Muscle layer of duodenum (tissue), 2 donors: ENCODE measurements at regions not wholly inside any gene's neighbourhood (a gene's known extent, or its start where the extent isn't known, plus 50 kb on each side); places are given as distances from the start of the nearest gene placed in this dataset.

Source experiments
- H3K27ac ChIP-seq: one replicate; pipeline ENCODE4 v1.7.0; 2013; ENCODE audit warnings: mild to moderate bottlenecking, low read length
- H3K27me3 ChIP-seq: one replicate; pipeline ENCODE4 v1.7.0; 2013; ENCODE audit warnings: low read depth, mild to moderate bottlenecking, control low read depth, low read length
- H3K36me3 ChIP-seq, 2 donors: one replicate each; pipeline ENCODE4 v1.7.0; 2013; ENCODE audit warnings: low read length in 2 of 2, control low read depth in 1 of 2, mild to moderate bottlenecking in 1 of 2; ENCODE audit not compliant: insufficient read depth in 2 of 2, control insufficient read depth in 1 of 2
- H3K4me1 ChIP-seq, 2 donors: one replicate each; pipeline ENCODE4 v1.7.0; 2013; ENCODE audit warnings: low read length in 2 of 2, mild to moderate bottlenecking in 2 of 2, control low read depth in 1 of 2, moderate library complexity in 1 of 2; ENCODE audit not compliant: insufficient read depth in 2 of 2, control insufficient read depth in 1 of 2
- H3K4me3 ChIP-seq, 2 donors: one replicate each; pipeline ENCODE4 v1.7.0; 2013; ENCODE audit warnings: low read length in 2 of 2, low read depth in 1 of 2, mild to moderate bottlenecking in 1 of 2
- H3K9me3 ChIP-seq, 2 donors: one replicate each; pipeline ENCODE4 v1.7.0; 2013; ENCODE audit warnings: low read length in 2 of 2, control low read depth in 1 of 2, mild to moderate bottlenecking in 1 of 2; ENCODE audit not compliant: control insufficient read depth in 1 of 2
- donor health status: healthy.

- Histone ChIP-seq H3K27me3 (no peaks in the 10 kb centered on the region), H3K4me1 (no peaks in the 10 kb centered on the region), H3K9me3 (no peaks in the 10 kb centered on the region), H3K27ac (no peak overlapping the region), H3K36me3 (no peaks in the 10 kb centered on the region), H3K4me3 (no peak overlapping the region)
Measured at GRCh38 chr17:13918247-13918646, 151.1 kb upstream of the COX10 start.

DNA sequence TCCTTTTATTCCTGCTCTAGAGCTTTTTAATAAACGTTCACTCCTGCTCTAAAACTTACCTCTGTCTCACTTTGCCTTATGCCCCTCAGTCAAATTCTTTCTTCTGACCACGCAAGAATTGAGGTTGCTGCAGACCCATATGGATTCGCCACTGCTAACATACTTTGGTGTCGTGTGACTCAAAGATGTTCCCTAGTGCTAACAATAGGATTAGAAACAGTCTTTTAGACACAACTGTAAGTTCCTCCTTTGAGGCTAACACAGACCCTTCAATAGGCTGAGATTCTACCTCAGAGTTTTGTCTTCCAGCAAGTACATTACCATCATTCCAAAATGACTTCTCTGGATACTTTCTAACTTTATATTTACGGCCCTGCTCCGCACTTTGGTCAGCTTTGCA, 149.5 kb upstream of the COX10 start:
- H3K4me1 ChIP-seq, result no peaks in the 10 kb centered on the region
- no peaks in the 10 kb centered on the region for H3K27me3 ChIP-seq
- no peak overlapping the region for H3K4me3 ChIP-seq
- H3K36me3 ChIP-seq, result no peaks in the 10 kb centered on the region
- H3K9me3 ChIP-seq, result no peaks in the 10 kb centered on the region
- H3K27ac ChIP-seq, result no peak overlapping the region

DNA sequence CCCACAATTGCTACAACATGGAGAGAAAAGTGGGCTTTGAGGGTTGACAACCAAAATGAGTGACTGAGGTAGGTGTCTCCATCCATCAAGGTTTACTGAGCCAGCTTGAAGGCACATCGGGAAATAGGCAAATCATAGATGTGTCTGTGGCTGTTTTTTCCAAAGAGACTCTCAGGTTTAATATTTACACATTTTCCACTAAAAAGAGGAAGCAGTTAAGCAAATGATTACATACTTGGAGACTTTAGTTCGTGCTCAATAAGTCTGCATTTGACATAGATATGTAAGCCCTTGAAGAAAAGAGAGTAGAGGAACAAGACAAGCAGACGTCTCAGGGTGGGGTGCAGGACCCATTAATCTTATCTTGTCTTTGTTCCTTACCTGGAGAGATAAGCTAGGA, 148.9 kb upstream of the COX10 start:
- no peak overlapping the region for H3K27ac ChIP-seq
- no peaks in the 10 kb centered on the region for H3K27me3 ChIP-seq

DNA sequence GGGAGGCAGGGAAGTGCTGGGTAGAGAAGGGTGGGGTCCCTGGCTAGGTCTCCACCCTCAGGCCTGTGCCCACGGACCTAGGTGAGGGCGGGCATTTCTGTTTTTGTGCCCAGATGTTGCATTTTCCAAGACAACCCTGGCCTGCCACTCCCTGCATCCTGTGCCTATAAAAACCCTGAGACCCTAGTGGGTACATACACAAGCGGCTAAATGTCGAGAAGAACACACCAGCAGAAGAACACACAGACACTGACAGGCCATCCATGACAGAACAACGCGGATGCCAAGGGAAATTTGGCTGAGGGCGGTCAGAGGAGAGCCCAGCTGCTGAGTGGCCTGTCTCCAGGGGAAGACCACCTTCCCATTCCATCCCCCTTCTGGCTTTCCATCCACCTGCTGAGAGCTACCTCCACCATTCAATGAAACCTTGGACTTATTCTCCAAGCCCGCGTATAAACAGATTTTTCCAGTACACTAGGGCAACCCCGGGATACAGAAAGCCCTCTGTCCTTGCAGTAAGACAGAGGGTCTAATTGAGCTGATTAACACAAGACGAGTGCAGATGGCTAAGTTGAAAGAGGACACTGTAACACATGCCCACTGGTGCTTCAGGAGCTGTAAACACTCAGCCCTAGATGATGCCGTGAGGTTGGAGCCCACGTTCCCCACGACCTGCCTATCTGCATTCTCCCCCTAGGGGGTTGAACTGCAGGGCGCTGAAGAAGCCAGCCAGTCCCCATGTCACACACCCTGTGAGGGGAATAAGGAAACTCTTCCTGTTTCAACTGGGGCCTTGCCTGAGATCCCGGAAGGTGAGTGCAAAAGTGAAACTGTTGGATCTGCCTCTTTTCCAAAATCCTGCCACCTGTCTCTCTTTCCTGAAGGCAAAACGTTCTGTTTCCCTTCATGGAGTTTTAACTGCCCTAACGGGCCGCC, 147.2 kb upstream of the COX10 start:
- no peak overlapping the region for H3K4me3 ChIP-seq
- no peaks in the 10 kb centered on the region for H3K9me3 ChIP-seq
- H3K36me3 ChIP-seq, result no peaks in the 10 kb centered on the region
- no peaks in the 10 kb centered on the region for H3K4me1 ChIP-seq
- H3K27ac ChIP-seq, result no peak overlapping the region
- no peaks in the 10 kb centered on the region for H3K27me3 ChIP-seq

More for the DNA sequence above, 148.9 kb upstream of the COX10 start:
- no peaks in the 10 kb centered on the region for H3K9me3 ChIP-seq
- no peaks in the 10 kb centered on the region for H3K4me1 ChIP-seq
- H3K4me3 ChIP-seq, result no peak overlapping the region
- no peaks in the 10 kb centered on the region for H3K36me3 ChIP-seq

- no peaks in the 10 kb centered on the region for H3K9me3 ChIP-seq
- no peak overlapping the region for H3K4me3 ChIP-seq
- no peaks in the 10 kb centered on the region for H3K27me3 ChIP-seq
- no peaks in the 10 kb centered on the region for H3K36me3 ChIP-seq
- no peaks in the 10 kb centered on the region for H3K4me1 ChIP-seq
- no peak overlapping the region for H3K27ac ChIP-seq
Measured at GRCh38 chr17:13922885-13923284, 146.4 kb upstream of the COX10 start.

GRCh38 chr17:13925579-13925978, 143.7 kb upstream of the COX10 start:
- Histone ChIP-seq H3K4me1 (no peaks in the 10 kb centered on the region), H3K27me3 (no peaks in the 10 kb centered on the region), H3K9me3 (no peaks in the 10 kb centered on the region), H3K27ac (no peak overlapping the region), H3K36me3 (no peaks in the 10 kb centered on the region), H3K4me3 (no peak overlapping the region)

DNA sequence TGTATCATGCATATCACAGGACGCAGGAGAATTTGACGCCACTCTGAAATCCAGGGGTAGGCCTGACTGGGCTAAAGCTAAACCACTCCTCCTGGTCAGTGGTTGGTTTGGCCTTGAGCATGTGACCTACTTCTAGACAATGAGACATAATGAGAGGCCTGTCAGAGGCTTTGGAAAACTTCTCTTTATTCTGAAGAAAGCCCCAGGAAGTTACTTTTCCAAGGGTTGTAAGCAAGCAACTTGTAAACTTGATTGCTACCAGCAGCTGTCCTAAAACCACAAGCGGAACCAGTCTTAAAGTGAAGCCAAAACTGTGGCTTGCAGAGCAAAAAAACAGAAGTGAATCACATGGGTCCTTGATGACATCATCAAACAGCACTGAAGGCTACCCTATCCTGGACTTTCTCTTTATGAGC, 138.2 kb upstream of the COX10 start:
- H3K9me3 ChIP-seq, result no peaks in the 10 kb centered on the region
- H3K4me1 ChIP-seq, result no peaks in the 10 kb centered on the region
- no peak overlapping the region for H3K4me3 ChIP-seq
- no peaks in the 10 kb centered on the region for H3K27me3 ChIP-seq
- no peak overlapping the region for H3K27ac ChIP-seq
- H3K36me3 ChIP-seq, result no peaks in the 10 kb centered on the region

DNA sequence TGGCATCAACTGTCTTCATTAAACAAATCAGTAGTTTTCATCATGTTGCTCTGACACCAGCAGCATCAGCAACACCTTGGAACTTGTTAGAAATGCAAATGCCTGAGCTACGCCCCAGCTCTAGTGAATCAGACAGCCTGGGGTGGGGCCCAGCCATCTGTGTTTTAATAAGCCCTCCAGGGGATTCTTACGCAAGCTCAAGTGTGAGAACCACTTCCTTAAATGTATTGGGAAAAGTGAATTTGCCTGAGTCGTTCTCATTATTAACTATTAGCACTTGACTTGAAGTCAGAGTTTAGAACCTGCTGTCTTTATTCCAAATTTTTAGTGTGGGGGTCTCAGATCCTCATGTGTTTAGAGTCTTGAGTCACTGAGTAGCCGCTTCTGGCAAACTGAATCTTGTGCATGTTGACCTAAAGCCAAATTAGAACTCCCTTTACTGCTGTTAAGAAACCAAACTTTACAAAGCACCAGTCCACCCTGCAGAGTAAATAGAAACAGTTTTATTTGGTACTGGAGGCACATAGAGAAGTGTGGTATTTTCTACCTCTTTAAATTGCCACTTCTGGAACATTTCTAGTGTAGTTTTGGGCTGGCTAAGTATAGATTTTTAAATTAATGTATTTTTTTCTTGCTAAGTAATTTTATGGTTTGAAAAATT, 137.4 kb upstream of the COX10 start:
- Histone ChIP-seq H3K36me3 (no peaks in the 10 kb centered on the region), H3K9me3 (no peaks in the 10 kb centered on the region), H3K4me1 (no peaks in the 10 kb centered on the region), H3K27me3 (no peaks in the 10 kb centered on the region), H3K4me3 (no peak overlapping the region), H3K27ac (peak overlapping the region; percentile 65)

DNA sequence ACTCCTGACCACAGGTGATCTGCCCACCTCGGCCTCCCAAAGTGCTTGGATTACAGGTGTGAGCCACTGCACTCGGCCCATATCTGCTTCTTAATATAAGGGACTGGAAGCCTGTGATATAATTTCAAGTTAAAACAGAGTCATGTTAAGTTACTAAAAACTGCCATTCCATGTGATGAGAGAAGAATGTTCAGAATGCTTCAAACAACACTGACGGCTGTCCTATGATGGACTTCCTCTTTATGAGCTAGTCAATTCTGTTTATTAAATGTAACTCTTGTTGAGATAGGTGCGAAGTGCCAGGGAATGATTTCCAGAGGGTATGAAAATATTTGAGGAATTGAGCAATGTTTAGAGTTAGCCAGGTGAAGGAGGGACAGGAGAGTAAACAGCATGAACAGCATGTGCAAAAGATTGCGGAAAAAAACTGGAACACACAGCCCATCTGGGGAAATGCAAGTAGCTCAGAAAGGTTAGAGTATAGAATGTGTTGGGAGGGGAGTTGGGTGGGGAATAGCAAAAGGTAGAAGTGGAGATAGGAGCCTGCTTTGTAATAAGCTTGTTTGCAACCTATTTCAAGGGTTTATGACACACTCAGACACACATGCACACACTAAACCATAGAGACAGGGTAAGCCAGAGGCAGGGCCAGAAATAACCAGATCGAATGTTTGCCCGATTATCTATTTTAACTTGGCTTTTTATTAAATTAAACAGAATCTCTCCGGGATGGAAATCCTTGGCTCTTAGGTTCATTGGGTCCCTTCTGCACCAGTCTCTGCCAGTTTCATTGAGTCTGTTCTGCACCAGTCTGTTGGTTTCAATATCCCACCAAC, 135.6 kb upstream of the COX10 start:
- Histone ChIP-seq H3K4me1 (no peaks in the 10 kb centered on the region), H3K4me3 (no peak overlapping the region), H3K27ac (no peak overlapping the region), H3K36me3 (no peaks in the 10 kb centered on the region), H3K9me3 (peaks cover 0 to under 1% of the 10 kb centered on the region in 2 donors), H3K27me3 (no peaks in the 10 kb centered on the region)

GRCh38 chr17:13939222-13939621, 130.1 kb upstream of the COX10 start:
- Histone ChIP-seq H3K27me3 (no peaks in the 10 kb centered on the region), H3K9me3 (peaks cover 0 to 6% of the 10 kb centered on the region in 2 donors), H3K36me3 (no peaks in the 10 kb centered on the region), H3K4me1 (no peaks in the 10 kb centered on the region), H3K4me3 (no peak overlapping the region), H3K27ac (no peak overlapping the region)
